Activated gamma-delta T cell treated with anti-CD3 and anti-CD28 coated beads, Interleukin-2, amount 50 U/mL, for 16 hours (primary cell): ENCODE measurements at regions not wholly inside any gene's neighbourhood (a gene's known extent, or its start where the extent isn't known, plus 50 kb on each side); places are given as distances from the start of the nearest gene placed in this dataset.

Experiments used
- DNase-seq: peaks from one replicate; pipeline ENCODE4 v3.0.0-alpha.2; 2020; ENCODE audit warnings: low read depth

- no peak for DNase-seq
These were observed 77.4 kb upstream of the DOCK9 start for GRCh38 chr13:99055281-99055680.

- DNase-seq = no peak
These were observed 77.9 kb upstream of the DOCK9 start for GRCh38 chr13:99055735-99056134.

- no peak for DNase-seq
These were observed 78.6 kb upstream of the DOCK9 start for GRCh38 chr13:99056381-99057014.

GRCh38 chr13:99057310-99057975 is 79.6 kb upstream of the DOCK9 start:
- DNase-seq = no peak

GRCh38 chr13:99058527-99059495 is 80.9 kb upstream of the DOCK9 start:
- DNase-seq = no peak

- DNase-seq = no peak
These were observed 81.7 kb upstream of the DOCK9 start for GRCh38 chr13:99059498-99060075.

GRCh38 chr13:99061411-99061810 is 83.5 kb upstream of the DOCK9 start:
- DNase-seq = no peak

GRCh38 chr13:99062593-99062992 is 84.7 kb upstream of the DOCK9 start:
- no peak for DNase-seq

GRCh38 chr13:99063178-99063577 is 85.3 kb upstream of the DOCK9 start:
- DNase-seq = no peak

- DNase-seq = no peak
These were observed 86.1 kb upstream of the DOCK9 start for GRCh38 chr13:99063952-99064351.

- no peak for DNase-seq
These were observed 86.9 kb upstream of the DOCK9 start for GRCh38 chr13:99064624-99065234.

GRCh38 chr13:99065235-99066015 is 87.6 kb upstream of the DOCK9 start:
- DNase-seq = no peak

- DNase-seq = no peak
These were observed 88.4 kb upstream of the DOCK9 start for GRCh38 chr13:99066219-99066618.

- DNase-seq = no peak
These were observed 89.5 kb upstream of the DOCK9 start for GRCh38 chr13:99067159-99067985.

- no peak for DNase-seq
These were observed 93.3 kb upstream of the DOCK9 start for GRCh38 chr13:99071211-99071610.

- no peak for DNase-seq
These were observed 93.8 kb upstream of the DOCK9 start for GRCh38 chr13:99071666-99072065.

GRCh38 chr13:99072356-99072755 is 94.5 kb upstream of the DOCK9 start:
- no peak for DNase-seq

GRCh38 chr13:99072941-99073340 is 95.1 kb upstream of the DOCK9 start:
- no peak for DNase-seq

GRCh38 chr13:99074693-99075092 is 96.8 kb upstream of the DOCK9 start:
- DNase-seq = no peak
